ENCODE measurements at regions not wholly inside any gene's neighbourhood (a gene's known extent, or its start where the extent isn't known, plus 50 kb on each side); places are given as distances from the start of the nearest gene placed in this dataset.
"Not testable (repeated sequence)": the region's sequence is repeated elsewhere in the genome, so short reads cannot be mapped to it uniquely, and the experiment has no call there.

DNA sequence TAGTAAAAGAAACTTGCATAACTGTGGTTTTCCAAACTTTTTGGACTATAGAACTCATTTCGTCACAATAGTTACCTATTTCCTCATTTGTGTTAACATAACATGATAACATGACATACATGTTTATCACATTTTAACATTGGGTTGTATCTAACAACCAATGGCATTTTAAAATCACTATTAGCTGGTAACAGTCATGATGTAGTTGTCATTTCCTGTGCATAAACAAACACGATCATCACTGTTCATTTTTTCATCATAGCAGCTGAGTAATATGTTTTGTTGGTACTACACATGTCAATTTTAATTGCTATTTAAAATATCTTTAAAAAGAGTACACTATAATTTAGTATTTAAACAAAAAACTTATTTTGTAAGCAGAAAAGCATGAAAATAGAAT is 402.4 kb downstream of the SATB2 start:
- no peak overlapping the region for H3K4me3 ChIP-seq (ENCODE audit: low read length)
- no peak overlapping the region for H3K27ac ChIP-seq (ENCODE audit: low read length)
- no peaks in the 10 kb centered on the region for H4K20me1 ChIP-seq (ENCODE audit: insufficient read depth, low read length)
- no peak overlapping the region for H3K9ac ChIP-seq (ENCODE audit: low read length)
- TF ChIP-seq EZH2phosphoT487 (IDR thresholded peaks at IDR 0.05; ENCODE audit: low read depth), result no peak
- TF ChIP-seq, protein P1, sequence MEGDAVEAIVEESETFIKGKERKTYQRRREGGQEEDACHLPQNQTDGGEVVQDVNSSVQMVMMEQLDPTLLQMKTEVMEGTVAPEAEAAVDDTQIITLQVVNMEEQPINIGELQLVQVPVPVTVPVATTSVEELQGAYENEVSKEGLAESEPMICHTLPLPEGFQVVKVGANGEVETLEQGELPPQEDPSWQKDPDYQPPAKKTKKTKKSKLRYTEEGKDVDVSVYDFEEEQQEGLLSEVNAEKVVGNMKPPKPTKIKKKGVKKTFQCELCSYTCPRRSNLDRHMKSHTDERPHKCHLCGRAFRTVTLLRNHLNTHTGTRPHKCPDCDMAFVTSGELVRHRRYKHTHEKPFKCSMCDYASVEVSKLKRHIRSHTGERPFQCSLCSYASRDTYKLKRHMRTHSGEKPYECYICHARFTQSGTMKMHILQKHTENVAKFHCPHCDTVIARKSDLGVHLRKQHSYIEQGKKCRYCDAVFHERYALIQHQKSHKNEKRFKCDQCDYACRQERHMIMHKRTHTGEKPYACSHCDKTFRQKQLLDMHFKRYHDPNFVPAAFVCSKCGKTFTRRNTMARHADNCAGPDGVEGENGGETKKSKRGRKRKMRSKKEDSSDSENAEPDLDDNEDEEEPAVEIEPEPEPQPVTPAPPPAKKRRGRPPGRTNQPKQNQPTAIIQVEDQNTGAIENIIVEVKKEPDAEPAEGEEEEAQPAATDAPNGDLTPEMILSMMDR (IDR thresholded peaks at IDR 0.05; ENCODE audit: low read depth, low read length), result no peak
- H3K36me3 ChIP-seq (replicated peaks; ENCODE audit: low read depth, low read length), result no peaks in the 10 kb centered on the region
- no peaks in the 10 kb centered on the region for H3K9me3 ChIP-seq (ENCODE audit: insufficient read depth, low read length)
- H2AFZ ChIP-seq (ENCODE audit: low read depth, low read length), result no peak overlapping the region
- H3K79me2 ChIP-seq (ENCODE audit: low read length), result no peaks in the 10 kb centered on the region
- no peaks in the 10 kb centered on the region for H3K4me1 ChIP-seq (ENCODE audit: low read length)
- no peak overlapping the region for H3K4me2 ChIP-seq (ENCODE audit: low read length)
- H3K27me3 ChIP-seq (ENCODE audit: low read depth, low read length), result no peaks in the 10 kb centered on the region

DNA sequence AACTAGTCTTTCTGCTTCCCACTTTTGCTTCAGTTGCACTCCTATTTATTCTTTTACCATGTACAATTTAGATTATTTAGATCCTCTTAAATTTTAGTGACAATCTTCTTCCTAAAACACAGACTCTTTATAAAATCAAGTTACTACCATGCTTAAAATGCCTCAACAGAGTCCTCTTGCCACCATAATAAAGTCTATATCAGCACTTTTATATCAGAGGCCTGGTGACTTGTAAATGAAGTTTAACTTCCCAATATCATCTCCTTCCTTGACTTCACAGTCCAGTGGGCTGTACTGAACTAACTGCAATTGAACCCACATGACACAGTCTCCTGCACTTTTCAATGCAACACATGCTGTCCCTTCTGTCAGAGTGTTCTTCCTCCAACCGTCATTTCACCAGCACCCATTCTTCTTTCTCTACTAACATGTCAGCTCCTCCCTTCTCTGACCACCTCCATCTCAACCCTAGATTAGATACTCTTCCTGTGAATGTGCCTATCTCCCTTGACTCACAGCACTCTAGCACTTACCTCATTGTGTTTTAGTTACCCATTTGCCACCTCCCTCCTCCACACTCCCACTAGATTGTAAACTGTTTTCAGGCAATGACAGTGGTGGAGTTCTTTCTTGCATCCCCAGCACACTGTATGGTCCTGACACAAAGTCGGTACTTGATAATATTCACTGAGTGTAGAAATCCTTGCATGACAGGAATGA is 414.9 kb downstream of the SATB2 start:
- H2AFZ ChIP-seq (ENCODE audit: low read depth, low read length), result no peak overlapping the region
- TF ChIP-seq, protein P1 (IDR thresholded peaks at IDR 0.05; ENCODE audit: low read depth, low read length), result no peak
- no peak for TF ChIP-seq EZH2phosphoT487 (IDR thresholded peaks at IDR 0.05; ENCODE audit: low read depth)
- H3K4me3 ChIP-seq (ENCODE audit: low read length), result no peak overlapping the region
- no peaks in the 10 kb centered on the region for H3K27me3 ChIP-seq (ENCODE audit: low read depth, low read length)
- no peaks in the 10 kb centered on the region for H4K20me1 ChIP-seq (ENCODE audit: insufficient read depth, low read length)
- H3K4me2 ChIP-seq (ENCODE audit: low read length), result no peak overlapping the region
- H3K27ac ChIP-seq (ENCODE audit: low read length), result no peak overlapping the region
- H3K4me1 ChIP-seq (ENCODE audit: low read length), result no peaks in the 10 kb centered on the region
- no peaks in the 10 kb centered on the region for H3K9me3 ChIP-seq (ENCODE audit: insufficient read depth, low read length)
- H3K36me3 ChIP-seq (replicated peaks; ENCODE audit: low read depth, low read length), result no peaks in the 10 kb centered on the region
- no peaks in the 10 kb centered on the region for H3K79me2 ChIP-seq (ENCODE audit: low read length)
- H3K9ac ChIP-seq (ENCODE audit: low read length), result no peak overlapping the region

DNA sequence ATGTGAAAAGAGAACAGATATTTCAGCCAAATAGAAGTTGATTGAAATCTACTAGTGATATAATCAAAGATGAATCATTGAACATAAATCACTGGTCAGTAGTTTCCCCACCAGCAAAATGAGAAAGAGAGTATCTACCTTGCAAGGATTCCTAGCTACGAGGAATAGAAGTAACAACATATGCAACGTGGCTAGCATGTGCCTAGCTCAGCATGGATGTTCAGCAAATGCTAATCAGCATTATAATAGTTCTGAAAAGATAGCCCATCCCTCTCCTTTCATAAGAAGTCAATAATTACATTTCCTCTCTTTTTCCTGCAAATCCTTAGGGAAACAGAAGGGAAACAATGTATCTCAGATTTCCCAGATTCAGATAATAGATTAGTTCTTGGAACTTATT is 417.2 kb downstream of the SATB2 start:
- TF ChIP-seq, protein P1 (IDR thresholded peaks at IDR 0.05; ENCODE audit: low read depth, low read length), result no peak
- no peak for TF ChIP-seq EZH2phosphoT487 (IDR thresholded peaks at IDR 0.05; ENCODE audit: low read depth)
- H3K4me3 ChIP-seq (ENCODE audit: low read length), result no peak overlapping the region
- H3K27ac ChIP-seq (ENCODE audit: low read length), result no peak overlapping the region
- H3K36me3 ChIP-seq (replicated peaks; ENCODE audit: low read depth, low read length), result no peaks in the 10 kb centered on the region
- no peak overlapping the region for H2AFZ ChIP-seq (ENCODE audit: low read depth, low read length)
- H3K9ac ChIP-seq (ENCODE audit: low read length), result no peak overlapping the region
- H3K9me3 ChIP-seq (ENCODE audit: insufficient read depth, low read length), result no peaks in the 10 kb centered on the region
- H3K27me3 ChIP-seq (ENCODE audit: low read depth, low read length), result no peaks in the 10 kb centered on the region
- no peaks in the 10 kb centered on the region for H4K20me1 ChIP-seq (ENCODE audit: insufficient read depth, low read length)
- no peaks in the 10 kb centered on the region for H3K4me1 ChIP-seq (ENCODE audit: low read length)
- H3K4me2 ChIP-seq (ENCODE audit: low read length), result no peak overlapping the region
- no peaks in the 10 kb centered on the region for H3K79me2 ChIP-seq (ENCODE audit: low read length)

DNA sequence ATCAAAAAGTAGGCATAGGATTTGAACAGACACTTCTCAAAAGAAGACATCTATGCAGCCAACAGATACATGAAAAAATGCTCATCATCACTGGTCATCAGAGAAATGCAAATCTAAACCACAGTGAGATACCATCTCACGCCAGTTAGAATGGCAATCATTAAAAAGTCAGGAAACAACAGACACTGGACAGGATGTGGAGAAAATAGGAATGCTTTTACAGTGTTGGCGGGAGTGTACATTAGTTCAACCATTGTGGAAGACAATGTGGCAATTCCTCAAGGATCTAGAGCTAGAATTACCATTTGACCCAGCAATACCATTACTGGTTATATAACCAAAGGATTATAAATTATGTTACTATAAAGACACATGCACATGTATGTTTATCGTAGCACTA is 424.0 kb downstream of the SATB2 start:
- H2AFZ ChIP-seq (ENCODE audit: low read depth, low read length); H3K4me3 ChIP-seq (ENCODE audit: low read length); H3K27me3 ChIP-seq (ENCODE audit: low read depth, low read length); H3K4me1 ChIP-seq (ENCODE audit: low read length); H4K20me1 ChIP-seq (ENCODE audit: insufficient read depth, low read length); H3K9me3 ChIP-seq (ENCODE audit: insufficient read depth, low read length); H3K36me3 ChIP-seq (replicated peaks; ENCODE audit: low read depth, low read length); H3K4me2 ChIP-seq (ENCODE audit: low read length); H3K9ac ChIP-seq (ENCODE audit: low read length); H3K79me2 ChIP-seq (ENCODE audit: low read length); H3K27ac ChIP-seq (ENCODE audit: low read length): not testable (repeated sequence)

All from OCI-LY3 (cell line).